PC-9 (cell line): ENCODE measurements at regions not wholly inside any gene's neighbourhood (a gene's known extent, or its start where the extent isn't known, plus 50 kb on each side); places are given as distances from the start of the nearest gene placed in this dataset.

Experiments used
- BruUV-seq: library from RNA; stranded (reverse); fragments of 400-500 nt; replicated peaks from 2 replicates; lab custom pipeline; 2021; lab: Mats Ljungman, UMichigan
- CTCF ChIA-PET: fragments of 300-600 bp; sonication (Branson Sonifier 250); formaldehyde crosslinking; loops from one replicate; lab custom pipeline; 2022; ENCODE audit warnings: antibody characterized with exemption; lab: Charles Lee
- POLR2A ChIA-PET: fragments of 300-600 bp; sonication (Branson Sonifier 250); formaldehyde crosslinking; loops from one replicate; lab custom pipeline; 2022; ENCODE audit warnings: antibody characterized with exemption; ENCODE audit not compliant: unreplicated experiment; lab: Charles Lee
- DNase-seq, 2 experiments: peaks; one replicate each; pipeline versions ENCODE4 v3.0.0 to v3.0.0-alpha.2; 2015 to 2022; ENCODE audit warnings: mixed read lengths in 1 of 2
- H2AFZ ChIP-seq: fragments of 200-600 bp; sonication (generic); 2 replicates; pipeline ENCODE4 v1.8.1; 2017; ENCODE audit warnings: antibody characterized with exemption
- H3F3A ChIP-seq: fragments of 200-600 bp; sonication (generic); 2 replicates; pipeline ENCODE4 v1.8.1; 2017; ENCODE audit warnings: antibody characterized with exemption, mild to moderate bottlenecking, low read depth; ENCODE audit not compliant: insufficient read depth
- H3K27ac ChIP-seq: fragments of 200-600 bp; sonication (generic); 2 replicates; pipeline ENCODE4 v1.6.1; 2016; ENCODE audit warnings: mixed run types
- H3K27me3 ChIP-seq: fragments of 200-600 bp; sonication (generic); 2 replicates; pipeline ENCODE4 v1.6.1; 2016; ENCODE audit warnings: low read depth, mixed run types; ENCODE audit not compliant: insufficient read depth
- H3K36me3 ChIP-seq: fragments of 200-600 bp; sonication (generic); 2 replicates; pipeline ENCODE4 v1.6.1; 2016; ENCODE audit warnings: low read depth, mixed run types
- H3K4me1 ChIP-seq: fragments of 200-600 bp; sonication (generic); replicated peaks from 2 replicates; pipeline ENCODE4 v1.6.1; 2016; ENCODE audit warnings: mixed run types; ENCODE audit not compliant: insufficient read depth
- H3K4me2 ChIP-seq: fragments of 200-600 bp; sonication (generic); 2 replicates; pipeline ENCODE4 v1.6.1; 2017; ENCODE audit warnings: mixed run types
- H3K4me3 ChIP-seq: fragments of 200-600 bp; sonication (generic); 2 replicates; pipeline ENCODE4 v1.6.1; 2016; ENCODE audit warnings: mixed run types
- H3K79me2 ChIP-seq: fragments of 200-600 bp; sonication (generic); 2 replicates; pipeline ENCODE4 v1.6.1; 2017; ENCODE audit warnings: low read depth, mixed run types
- H3K9me2 ChIP-seq: fragments of 200-600 bp; sonication (generic); 2 replicates; pipeline ENCODE4 v1.8.1; 2017; ENCODE audit warnings: mild to moderate bottlenecking; ENCODE audit not compliant: insufficient read depth
- H3K9me3 ChIP-seq: fragments of 200-600 bp; sonication (generic); 2 replicates; pipeline ENCODE4 v1.8.1; 2016; ENCODE audit warnings: low read depth; ENCODE audit not compliant: insufficient read depth
- H4K20me1 ChIP-seq: fragments of 200-600 bp; sonication (generic); 2 replicates; pipeline ENCODE4 v1.8.1; 2017; ENCODE audit not compliant: insufficient read depth
- CTCF ChIP-seq: fragments of 200-600 bp; sonication (generic); conservative IDR thresholded peaks from 2 replicates; pipeline ENCODE4 v1.6.1; 2017; ENCODE audit warnings: mixed run types, antibody characterized with exemption, mild to moderate bottlenecking, moderate library complexity
- EZH2 ChIP-seq: fragments of 200-600 bp; sonication (generic); IDR thresholded peaks from 2 replicates; pipeline ENCODE4 v1.8.0; 2017; ENCODE audit warnings: antibody characterized with exemption, low read depth
- intact Hi-C: fragments of 100-400 bp; cut with micrococcal nuclease; formaldehyde crosslinking; loops from one replicate; pipeline ENCODE4 v1.10.0; 2022; ENCODE audit not compliant: unreplicated experiment

- H3K27ac ChIP-seq = no peak overlapping the region
- BruUV-seq = no TSS peak
- DNase-seq = no peak
- H3F3A ChIP-seq = no peaks in the 10 kb centered on the region
- H3K4me2 ChIP-seq = no peak overlapping the region
- H3K36me3 ChIP-seq = no peaks in the 10 kb centered on the region
- H3K9me3 ChIP-seq = no peaks in the 10 kb centered on the region
- POLR2A ChIA-PET = no interaction called here
- H2AFZ ChIP-seq = no peak overlapping the region
- no peaks in the 10 kb centered on the region; the same call in 1 of the 2 replicates for H3K9me2 ChIP-seq
- no peaks in the 10 kb centered on the region for H3K4me1 ChIP-seq
- TF ChIP-seq EZH2 = no peak
- TF ChIP-seq CTCF = no peak
- H3K79me2 ChIP-seq = no peaks in the 10 kb centered on the region
- no peak overlapping the region for H3K4me3 ChIP-seq
- no peaks in the 10 kb centered on the region for H4K20me1 ChIP-seq
- intact Hi-C loops = no loop called here
- H3K27me3 ChIP-seq = no peaks in the 10 kb centered on the region
- CTCF ChIA-PET = no interaction called here
Observed at GRCh38 chr2:82109418-82109817, 1804.9 kb upstream of the LRRTM1 start.

- no peak overlapping the region for H3K4me3 ChIP-seq
- no peaks in the 10 kb centered on the region for H3K36me3 ChIP-seq
- TF ChIP-seq EZH2 (no peak), CTCF (no peak)
- intact Hi-C loops = no loop called here
- CTCF ChIA-PET = no interaction called here
- no peaks in the 10 kb centered on the region for H3K9me3 ChIP-seq
- BruUV-seq = no TSS peak
- no peaks in the 10 kb centered on the region for H3K4me1 ChIP-seq
- no peaks in the 10 kb centered on the region for H3F3A ChIP-seq
- DNase-seq = no peak
- no peaks in the 10 kb centered on the region for H3K27me3 ChIP-seq
- H3K4me2 ChIP-seq = no peak overlapping the region
- H3K79me2 ChIP-seq = no peaks in the 10 kb centered on the region
- no peak overlapping the region for H2AFZ ChIP-seq
- no peaks in the 10 kb centered on the region for H4K20me1 ChIP-seq
- no peak overlapping the region for H3K27ac ChIP-seq
- POLR2A ChIA-PET = no interaction called here
- no peaks in the 10 kb centered on the region; the same call in 1 of the 2 replicates for H3K9me2 ChIP-seq
Observed at GRCh38 chr2:82098617-82099016, 1794.1 kb upstream of the LRRTM1 start.

- no peak overlapping the region for H3K4me3 ChIP-seq
- no peaks in the 10 kb centered on the region for H3F3A ChIP-seq
- no peaks in the 10 kb centered on the region for H3K79me2 ChIP-seq
- no peaks in the 10 kb centered on the region for H3K9me3 ChIP-seq
- no peaks in the 10 kb centered on the region for H3K4me1 ChIP-seq
- POLR2A ChIA-PET = no interaction called here
- TF ChIP-seq EZH2 (no peak), CTCF (no peak)
- H4K20me1 ChIP-seq = no peaks in the 10 kb centered on the region
- BruUV-seq = no TSS peak
- H3K36me3 ChIP-seq = no peaks in the 10 kb centered on the region
- H3K27ac ChIP-seq = no peak overlapping the region
- no peaks in the 10 kb centered on the region for H3K27me3 ChIP-seq
- no peak overlapping the region for H3K4me2 ChIP-seq
- intact Hi-C loops = no loop called here
- DNase-seq = no peak
- H3K9me2 ChIP-seq = no peaks in the 10 kb centered on the region
- no peak overlapping the region for H2AFZ ChIP-seq
- CTCF ChIA-PET = no interaction called here
Observed at GRCh38 chr2:82089518-82089917, 1785.0 kb upstream of the LRRTM1 start.
